Erythroblast (primary cell): ENCODE measurements at regions not wholly inside any gene's neighbourhood (a gene's known extent, or its start where the extent isn't known, plus 50 kb on each side); places are given as distances from the start of the nearest gene placed in this dataset.

Experiments
- DNase-seq, 2 experiments: peaks; one replicate each; lab custom pipeline; 2025; lab: John Stamatoyannopoulos, UW
- GATA1 ChIP-seq: IDR thresholded peaks from 2 replicates; pipeline ENCODE4 v1.6.1; 2011; ENCODE audit warnings: low read depth, mild to moderate bottlenecking, control low read depth, low read length, moderate library complexity
- POLR2A ChIP-seq: IDR thresholded peaks from 2 replicates; pipeline ENCODE4 v1.6.1; 2011; ENCODE audit warnings: mild to moderate bottlenecking, low read length

- no peak for DNase-seq
- no peak for TF ChIP-seq GATA1
- TF ChIP-seq POLR2A: no peak
Observed at GRCh38 chr3:150101016-150101415, 130.3 kb upstream of the PFN2 start.

- no peak for DNase-seq
Observed at GRCh38 chr3:150098621-150099020, 127.9 kb upstream of the PFN2 start.

GRCh38 chr3:150097588-150097890 lies 126.8 kb upstream of the PFN2 start:
- no peak for DNase-seq

More at GRCh38 chr3:150098621-150099020, 127.9 kb upstream of the PFN2 start:
- TF ChIP-seq POLR2A (no peak), GATA1 (no peak)

GRCh38 chr3:150096700-150097587 lies 126.2 kb upstream of the PFN2 start:
- no peak for DNase-seq
- TF ChIP-seq POLR2A: no peak
- TF ChIP-seq GATA1: no peak

More at GRCh38 chr3:150097588-150097890, 126.8 kb upstream of the PFN2 start:
- TF ChIP-seq POLR2A (no peak), GATA1 (no peak)

GRCh38 chr3:150094150-150094933 lies 123.6 kb upstream of the PFN2 start:
- TF ChIP-seq POLR2A (no peak), GATA1 (no peak)
- no peak for DNase-seq

GRCh38 chr3:150091626-150092025 lies 120.9 kb upstream of the PFN2 start:
- no peak for DNase-seq
- TF ChIP-seq GATA1 (no peak), POLR2A (no peak)

- DNase-seq: no peak
- no peak for TF ChIP-seq GATA1
- TF ChIP-seq POLR2A: no peak
Observed at GRCh38 chr3:150090877-150091276, 120.2 kb upstream of the PFN2 start.

- TF ChIP-seq GATA1: no peak
- no peak for TF ChIP-seq POLR2A
- DNase-seq: no peak
Observed at GRCh38 chr3:150090006-150090405, 119.3 kb upstream of the PFN2 start.

GRCh38 chr3:150084128-150084527 lies 113.4 kb upstream of the PFN2 start:
- DNase-seq: no peak
- TF ChIP-seq GATA1: no peak
- TF ChIP-seq POLR2A: no peak

- no peak for TF ChIP-seq POLR2A
- TF ChIP-seq GATA1: no peak
- no peak for DNase-seq
Observed at GRCh38 chr3:150083655-150084042, 113.0 kb upstream of the PFN2 start.

- DNase-seq: no peak
- TF ChIP-seq POLR2A (no peak), GATA1 (no peak)
Observed at GRCh38 chr3:150082898-150083654, 112.4 kb upstream of the PFN2 start.

- no peak for DNase-seq
- TF ChIP-seq POLR2A (no peak), GATA1 (no peak)
Observed at GRCh38 chr3:150081084-150081483, 110.4 kb upstream of the PFN2 start.

- DNase-seq: no peak
- TF ChIP-seq POLR2A: no peak
- no peak for TF ChIP-seq GATA1
Observed at GRCh38 chr3:150080058-150080730, 109.5 kb upstream of the PFN2 start.
